HepG2 (cell line): ENCODE measurements at regions not wholly inside any gene's neighbourhood (a gene's known extent, or its start where the extent isn't known, plus 50 kb on each side); places are given as distances from the start of the nearest gene placed in this dataset.

Experiments
- ATAC-seq: fragments of 200-7000 bp; cut with Tn5 transposase; 3 replicates; pipeline ENCODE4 v1.9.1; 2020; ENCODE audit warnings: mild to moderate bottlenecking, moderate library complexity
- BruUV-seq: library from RNA; stranded (reverse); fragments of 400-500 nt; replicated peaks from 2 replicates; lab custom pipeline; 2021; lab: Mats Ljungman, UMichigan
- CTCF ChIA-PET: fragments of 300-600 bp; formaldehyde crosslinking; extraction: SDS; loops from one replicate; lab custom pipeline; 2021; ENCODE audit warnings: low total read pairs, inconsistent platforms, low intra/inter-chr PET ratio; lab: Yijun Ruan, JAX
- POLR2A ChIA-PET: fragments of 350-600 bp; sonication (Branson Sonifier 250); formaldehyde crosslinking; loops from one replicate; lab custom pipeline; 2020; ENCODE audit warnings: antibody characterized with exemption, inconsistent platforms; lab: Yijun Ruan, JAX
- DNase-seq: peaks from one replicate; pipeline ENCODE4 v3.0.0-alpha.2; 2015; ENCODE audit warnings: low spot score
- FAIRE-seq: peaks from 3 replicates; lab custom pipeline; 2011; peaks lifted over from hg19 to GRCh38; lab: Jason Lieb, UNC
- H2AFZ ChIP-seq: one replicate; pipeline ENCODE4 v1.6.1; 2011; ENCODE audit warnings: low read length, inconsistent platforms
- H3K27ac ChIP-seq: fragments of 300-600 bp; 3 replicates; pipeline ENCODE4 v1.8.0; 2011; ENCODE audit warnings: mixed run types, mild to moderate bottlenecking, mixed read lengths, low read length, inconsistent platforms; ENCODE audit not compliant: insufficient read depth; ENCODE audit errors: extremely low read length
- H3K27me3 ChIP-seq, 2 experiments: fragments of 200-600 bp in 1 of 2; 2 replicates in 1 of 2; 3 replicates in 1 of 2; pipeline versions ENCODE4 v1.6.0 to v1.8.0; 2011; ENCODE audit warnings: low read length in 2 of 2, mild to moderate bottlenecking in 2 of 2, moderate library complexity in 2 of 2, inconsistent platforms in 1 of 2; ENCODE audit not compliant: insufficient read depth in 2 of 2, control insufficient read depth in 1 of 2
- H3K36me3 ChIP-seq, 2 experiments: fragments of 200-600 bp in 1 of 2; replicated peaks in 1 of 2; 2 replicates in 1 of 2; 3 replicates in 1 of 2; pipeline versions ENCODE4 v1.5.1 to v1.8.0; 2011; ENCODE audit warnings: low read length in 2 of 2, inconsistent platforms in 1 of 2; ENCODE audit not compliant: insufficient read depth in 2 of 2, control insufficient read depth in 1 of 2
- H3K4me1 ChIP-seq: 2 replicates; pipeline ENCODE4 v1.5.1; 2012; ENCODE audit warnings: low read length, inconsistent platforms; ENCODE audit not compliant: insufficient read depth
- H3K4me2 ChIP-seq: 2 replicates; pipeline ENCODE4 v1.6.0; 2011; ENCODE audit warnings: low read depth, low read length, inconsistent platforms
- H3K4me3 ChIP-seq, 3 experiments: fragments of 200-600 bp in 1 of 3; sonication (generic), shearing (Covaris generic) in 1 of 3; replicated peaks in 1 of 3; 2 replicates each; pipeline ENCODE4 v1.5.1; 2011 to 2016; ENCODE audit warnings: low read length in 3 of 3, inconsistent platforms in 2 of 3, low read depth in 2 of 3, mild to moderate bottlenecking in 2 of 3, control low read depth in 1 of 3, mixed read lengths in 1 of 3; ENCODE audit not compliant: insufficient read depth in 1 of 3
- H3K79me2 ChIP-seq: one replicate; pipeline ENCODE4 v1.6.1; 2011; ENCODE audit warnings: low read length, inconsistent platforms; ENCODE audit not compliant: insufficient read depth
- H3K9ac ChIP-seq: 2 replicates; pipeline ENCODE4 v1.6.0; 2011; ENCODE audit warnings: mild to moderate bottlenecking, low read depth, low read length, inconsistent platforms; ENCODE audit not compliant: insufficient read depth
- H3K9me3 ChIP-seq: 2 replicates; pipeline ENCODE4 v1.5.1; 2012; ENCODE audit warnings: mild to moderate bottlenecking, low read length
- H4K20me1 ChIP-seq: 2 replicates; pipeline ENCODE4 v1.6.0; 2011; ENCODE audit warnings: inconsistent platforms, mild to moderate bottlenecking, low read length, moderate library complexity; ENCODE audit not compliant: insufficient read depth
- AGO2 ChIP-seq: fragments of 200-400 bp; formaldehyde crosslinking; optimal IDR thresholded peaks from 2 replicates; pipeline ENCODE3; 2017; ENCODE audit warnings: mild to moderate bottlenecking, low read depth, low read length, moderate library complexity
- HOXA7 ChIP-seq: sonication (generic); formaldehyde crosslinking; IDR thresholded peaks from 2 replicates; pipeline ENCODE4 v1.8.1; 2022; ENCODE audit warnings: mild to moderate bottlenecking, missing genetic modification reagents, moderate library complexity
- KAT2B ChIP-seq: fragments of 150-350 bp; IDR thresholded peaks from 2 replicates; pipeline ENCODE4 v1.6.1; 2014; ENCODE audit warnings: low read depth, low read length, borderline replicate concordance
- MTF2 ChIP-seq: sonication (generic); formaldehyde crosslinking; IDR thresholded peaks from 2 replicates; pipeline ENCODE4 v1.5.0; 2020; ENCODE audit warnings: missing genetic modification reagents, borderline replicate concordance
- RFX5 ChIP-seq: IDR thresholded peaks from 2 replicates; pipeline ENCODE4 v1.6.1; 2011; ENCODE audit warnings: low read depth, low read length, improper control_type of control experiment
- SAP130 ChIP-seq: IDR thresholded peaks from 2 replicates; pipeline ENCODE4 v1.6.1; 2016; ENCODE audit warnings: low read depth
- SMAD3 ChIP-seq: sonication (generic); formaldehyde crosslinking; IDR thresholded peaks from 2 replicates; pipeline ENCODE4 v1.4.0; 2020; ENCODE audit warnings: missing genetic modification reagents
- SMARCC2 ChIP-seq: fragments of 450-650 bp; IDR thresholded peaks from 2 replicates; pipeline ENCODE4 v1.6.1; 2017; ENCODE audit warnings: antibody characterized with exemption, mild to moderate bottlenecking
- SNRNP70 ChIP-seq: fragments of 200-400 bp; formaldehyde crosslinking; IDR thresholded peaks from 2 replicates; pipeline ENCODE4 v1.6.1; 2017; ENCODE audit warnings: mild to moderate bottlenecking, low read depth, low read length, moderate library complexity
- SP1 ChIP-seq, 2 experiments: fragments of 450-650 bp in 1 of 2; sonication (generic) in 1 of 2; formaldehyde crosslinking in 1 of 2; IDR thresholded peaks; 2 replicates each; pipeline versions ENCODE4 v1.4.0 to v1.6.1; 2016 to 2020; ENCODE audit warnings: missing genetic modification reagents in 1 of 2
- TMF1 ChIP-seq: sonication (generic); formaldehyde crosslinking; IDR thresholded peaks from 2 replicates; pipeline ENCODE4 v1.8.1; 2022; ENCODE audit warnings: low read depth, missing genetic modification reagents
- YEATS2 ChIP-seq: sonication (generic); formaldehyde crosslinking; IDR thresholded peaks from 2 replicates; pipeline ENCODE4 v1.4.0; 2020; ENCODE audit warnings: missing genetic modification reagents, borderline replicate concordance
- ZNF44 ChIP-seq: sonication (generic); formaldehyde crosslinking; IDR thresholded peaks from 2 replicates; pipeline ENCODE4 v1.5.1; 2020; ENCODE audit warnings: mild to moderate bottlenecking, missing genetic modification reagents
- ZNF660 ChIP-seq: sonication (generic); formaldehyde crosslinking; IDR thresholded peaks from 2 replicates; pipeline ENCODE4 v1.5.1; 2020; ENCODE audit warnings: mild to moderate bottlenecking, low read depth, missing genetic modification reagents, borderline replicate concordance
- WGBS: methylation state at CpG from one replicate; pipeline ENCODE4 v1.1.6; 2017; ENCODE audit warnings: low lambda C conversion rate; 5-methylcytosine and 5-hydroxymethylcytosine counted together
- in situ Hi-C: cut with HindIII; loops from 2 replicates; pipeline ENCODE4 v1.10.0; 2017; ENCODE audit warnings: low pct_unique_long_range_greater_than_20kb; ENCODE audit not compliant: extremely low pct_ligation_motif_present
- intact Hi-C: fragments of 100-400 bp; cut with micrococcal nuclease; formaldehyde crosslinking; loops from one replicate; pipeline ENCODE4 v1.10.0; 2022; ENCODE audit not compliant: unreplicated experiment
- TF ChIP-seq, protein P1 (sequence below): sonication (generic); formaldehyde crosslinking; IDR thresholded peaks from 2 replicates; pipeline ENCODE4 v1.8.1; 2023; ENCODE audit warnings: mild to moderate bottlenecking, missing genetic modification reagents
- TF ChIP-seq, protein P2 (sequence below): IDR thresholded peaks from 2 replicates; pipeline ENCODE4 v1.6.1; 2016; ENCODE audit warnings: missing compliant biosample characterization, missing genetic modification reagents, borderline replicate concordance

DNA sequence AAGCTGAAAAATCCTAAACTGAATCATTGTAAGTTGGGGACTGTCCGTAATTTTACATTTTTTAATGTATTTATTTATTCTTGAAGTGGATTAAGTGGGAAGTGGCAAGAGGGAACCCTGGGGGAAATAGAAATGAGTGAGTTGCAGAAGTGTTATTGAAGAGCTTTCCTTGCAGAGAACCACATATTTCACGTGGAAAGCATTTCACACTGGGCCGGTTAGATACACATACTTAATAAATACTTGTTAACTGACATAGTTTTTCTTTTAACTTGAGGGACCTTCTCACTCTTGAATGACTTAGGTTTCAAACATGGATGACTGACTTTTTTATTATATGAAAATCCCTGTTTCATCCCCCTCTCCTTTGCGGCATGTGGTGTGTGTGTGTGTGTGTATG lies 239.3 kb downstream of the LMO4 start:
- BruUV-seq: no TSS peak
- H3K27me3 ChIP-seq: no peaks in the 10 kb centered on the region
- DNase-seq (no peak), FAIRE-seq (no peak), ATAC-seq (no peak)
- no peak overlapping the region for H3K4me2 ChIP-seq
- H3K4me1 ChIP-seq: no peaks in the 10 kb centered on the region
- ChIA-PET CTCF (no interaction called here), POLR2A (no interaction called here)
- no peak overlapping the region for H3K27ac ChIP-seq
- H3K36me3 ChIP-seq: no peaks in the 10 kb centered on the region
- H4K20me1 ChIP-seq: no peaks in the 10 kb centered on the region
- in situ Hi-C loops (no loop called here), intact Hi-C loops (no loop called here)
- H3K79me2 ChIP-seq: no peaks in the 10 kb centered on the region
- TF ChIP-seq MTF2 (CRISPR knock-in tag): no peak
- TF ChIP-seq, protein P1, sequence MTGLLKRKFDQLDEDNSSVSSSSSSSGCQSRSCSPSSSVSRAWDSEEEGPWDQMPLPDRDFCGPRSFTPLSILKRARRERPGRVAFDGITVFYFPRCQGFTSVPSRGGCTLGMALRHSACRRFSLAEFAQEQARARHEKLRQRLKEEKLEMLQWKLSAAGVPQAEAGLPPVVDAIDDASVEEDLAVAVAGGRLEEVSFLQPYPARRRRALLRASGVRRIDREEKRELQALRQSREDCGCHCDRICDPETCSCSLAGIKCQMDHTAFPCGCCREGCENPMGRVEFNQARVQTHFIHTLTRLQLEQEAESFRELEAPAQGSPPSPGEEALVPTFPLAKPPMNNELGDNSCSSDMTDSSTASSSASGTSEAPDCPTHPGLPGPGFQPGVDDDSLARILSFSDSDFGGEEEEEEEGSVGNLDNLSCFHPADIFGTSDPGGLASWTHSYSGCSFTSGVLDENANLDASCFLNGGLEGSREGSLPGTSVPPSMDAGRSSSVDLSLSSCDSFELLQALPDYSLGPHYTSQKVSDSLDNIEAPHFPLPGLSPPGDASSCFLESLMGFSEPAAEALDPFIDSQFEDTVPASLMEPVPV: no peak
- no peak for TF ChIP-seq SNRNP70
- no peak for TF ChIP-seq ZNF660
- TF ChIP-seq AGO2: no peak
- TF ChIP-seq, protein P2, sequence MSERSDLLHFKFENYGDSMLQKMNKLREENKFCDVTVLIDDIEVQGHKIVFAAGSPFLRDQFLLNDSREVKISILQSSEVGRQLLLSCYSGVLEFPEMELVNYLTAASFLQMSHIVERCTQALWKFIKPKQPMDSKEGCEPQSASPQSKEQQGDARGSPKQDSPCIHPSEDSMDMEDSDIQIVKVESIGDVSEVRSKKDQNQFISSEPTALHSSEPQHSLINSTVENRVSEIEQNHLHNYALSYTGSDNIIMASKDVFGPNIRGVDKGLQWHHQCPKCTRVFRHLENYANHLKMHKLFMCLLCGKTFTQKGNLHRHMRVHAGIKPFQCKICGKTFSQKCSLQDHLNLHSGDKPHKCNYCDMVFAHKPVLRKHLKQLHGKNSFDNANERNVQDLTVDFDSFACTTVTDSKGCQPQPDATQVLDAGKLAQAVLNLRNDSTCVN: no peak
- no peak for TF ChIP-seq SMAD3
- TF ChIP-seq ZNF44 (CRISPR knock-in tag): no peak
- no peak for TF ChIP-seq SP1 (IDR thresholded peaks at IDR 0.05)
- TF ChIP-seq SP1 (CRISPR knock-in tag; IDR thresholded peaks at IDR 0.05): no peak
- no peak for TF ChIP-seq YEATS2
- no peak for TF ChIP-seq RFX5
- TF ChIP-seq HOXA7 (CRISPR knock-in tag): no peak
- no peak for TF ChIP-seq TMF1 (CRISPR knock-in tag)
- TF ChIP-seq KAT2B: no peak
- TF ChIP-seq SMARCC2: no peak
- TF ChIP-seq SAP130 (CRISPR knock-in tag): no peak
- H3K9me3 ChIP-seq: no peaks in the 10 kb centered on the region
- no peak overlapping the region for H3K9ac ChIP-seq
- H3K4me3 ChIP-seq: no peak overlapping the region
- no peak overlapping the region for H2AFZ ChIP-seq
- WGBS: 57% methylated on average over 4 of the region's 4 CpGs
